NCI-H82 treated with DMSO at 0.1 percent for 48 hours (cell line): ENCODE measurements at regions not wholly inside any gene's neighbourhood (a gene's known extent, or its start where the extent isn't known, plus 50 kb on each side); places are given as distances from the start of the nearest gene placed in this dataset.

Source experiments
- DNase-seq: peaks from one replicate; lab custom pipeline; 2025; ENCODE audit not compliant: unreplicated experiment; lab: John Stamatoyannopoulos, UW

GRCh38 chr2:37836270-37836669 lies 88.8 kb upstream of the RMDN2 start:
- no peak for DNase-seq

- DNase-seq: no peak
These were observed 88.4 kb upstream of the RMDN2 start for GRCh38 chr2:37836711-37837110.

GRCh38 chr2:37837628-37838328 lies 87.3 kb upstream of the RMDN2 start:
- DNase-seq: no peak

DNA sequence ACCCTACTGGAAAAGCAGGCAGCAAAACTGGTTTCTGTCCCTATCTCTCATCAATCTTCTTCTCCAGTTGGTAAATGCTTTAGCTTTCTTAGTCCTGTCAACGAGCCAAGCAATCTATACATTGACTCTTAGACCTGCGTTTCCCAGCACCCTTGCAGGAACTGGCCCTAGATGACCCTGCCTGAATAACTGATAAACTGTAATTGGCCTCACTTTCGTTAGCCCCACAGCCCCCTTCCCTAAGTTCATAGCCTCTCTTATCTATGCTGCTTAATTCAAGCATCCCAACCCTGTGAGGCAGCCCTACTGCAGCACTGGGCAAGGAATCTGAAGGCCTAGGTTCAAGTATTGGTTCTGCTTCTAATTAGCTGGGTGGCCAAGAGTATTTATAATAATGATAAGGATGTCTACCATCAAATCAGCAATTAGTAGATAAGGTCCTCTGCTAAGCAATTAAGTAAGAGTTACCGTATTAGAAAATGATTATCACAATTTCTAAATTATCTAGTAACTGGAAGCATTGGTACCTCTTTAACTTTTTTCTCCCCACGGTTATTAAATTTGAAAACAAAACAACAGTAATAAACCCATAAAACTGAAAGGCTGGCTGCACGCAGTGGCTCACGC lies 86.4 kb upstream of the RMDN2 start:
- DNase-seq: no peak

DNA sequence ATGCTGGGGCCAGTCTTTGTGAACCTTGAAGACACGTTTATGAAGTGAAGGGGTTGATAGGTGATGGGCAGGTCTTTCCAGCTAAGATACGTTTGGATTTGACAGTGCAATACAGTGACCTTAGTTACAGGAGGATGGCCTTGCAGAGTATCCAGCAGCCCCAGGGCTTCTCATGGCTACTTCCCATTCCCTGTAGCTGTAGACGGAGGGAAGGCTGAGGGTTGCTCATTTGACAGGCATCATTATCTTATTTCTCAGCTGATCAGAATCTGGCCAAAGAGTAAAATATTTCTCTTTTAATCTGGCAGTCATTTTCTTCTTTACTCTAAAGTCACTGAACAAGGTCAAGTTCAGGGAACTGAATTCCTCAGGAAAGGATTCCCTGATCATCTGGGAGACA lies 85.1 kb upstream of the RMDN2 start:
- no peak for DNase-seq

DNA sequence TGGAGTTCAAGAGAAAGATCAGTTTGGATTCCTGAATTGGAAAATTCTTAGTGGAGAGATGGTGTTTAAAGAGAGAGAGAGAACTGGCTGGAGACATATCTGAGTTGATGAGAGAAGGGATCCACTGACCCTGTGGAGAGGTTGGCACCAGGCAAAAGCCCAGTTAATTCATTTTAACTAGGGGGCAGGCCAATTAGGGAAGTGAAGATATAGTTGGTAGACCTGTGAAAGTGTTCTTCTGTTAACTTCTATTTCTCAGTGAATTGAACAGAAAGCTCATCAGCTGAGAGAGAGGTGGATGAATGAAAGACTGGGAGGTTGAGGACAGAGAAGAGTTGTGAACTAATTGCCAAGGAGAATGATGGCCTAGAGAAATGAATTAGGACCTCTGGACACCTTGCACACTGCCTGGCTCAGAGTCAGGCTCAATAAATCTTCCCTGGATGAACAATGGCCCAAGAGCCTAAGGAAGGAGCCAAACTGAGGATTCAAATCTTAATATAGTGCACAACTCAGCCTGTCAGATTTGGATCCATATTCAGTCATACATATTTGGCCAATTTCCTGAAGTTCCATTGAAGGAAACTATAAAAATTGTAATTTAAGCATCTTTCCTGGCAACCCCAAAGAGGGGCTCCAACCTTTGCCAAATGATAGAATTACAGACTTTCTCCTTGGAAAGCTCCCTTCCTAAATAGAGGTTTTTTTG lies 82.2 kb upstream of the RMDN2 start:
- DNase-seq: no peak

- DNase-seq: no peak
These were observed 81.5 kb upstream of the RMDN2 start for GRCh38 chr2:37843556-37843955.

GRCh38 chr2:37846207-37846606 lies 78.9 kb upstream of the RMDN2 start:
- no peak for DNase-seq

GRCh38 chr2:37847792-37848191 lies 77.3 kb upstream of the RMDN2 start:
- DNase-seq: no peak

DNA sequence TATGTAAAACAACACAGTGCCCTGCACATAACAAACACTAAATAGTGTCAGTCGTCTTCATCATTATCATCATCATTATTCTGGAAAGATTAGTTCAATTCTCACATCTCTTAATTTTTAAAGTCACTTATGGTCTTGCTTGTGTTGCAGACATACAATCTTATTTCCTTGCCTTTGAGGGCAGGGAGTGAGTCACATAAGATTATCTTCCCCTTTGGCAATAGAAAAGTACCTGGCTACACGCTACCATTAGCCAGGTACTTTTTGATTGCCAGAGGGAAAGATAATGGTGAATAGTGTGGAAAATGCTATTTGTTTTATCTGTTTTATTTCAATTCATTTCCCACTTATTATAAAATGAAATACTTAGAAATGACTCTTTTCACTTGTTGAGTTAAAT lies 76.6 kb upstream of the RMDN2 start:
- no peak for DNase-seq

DNA sequence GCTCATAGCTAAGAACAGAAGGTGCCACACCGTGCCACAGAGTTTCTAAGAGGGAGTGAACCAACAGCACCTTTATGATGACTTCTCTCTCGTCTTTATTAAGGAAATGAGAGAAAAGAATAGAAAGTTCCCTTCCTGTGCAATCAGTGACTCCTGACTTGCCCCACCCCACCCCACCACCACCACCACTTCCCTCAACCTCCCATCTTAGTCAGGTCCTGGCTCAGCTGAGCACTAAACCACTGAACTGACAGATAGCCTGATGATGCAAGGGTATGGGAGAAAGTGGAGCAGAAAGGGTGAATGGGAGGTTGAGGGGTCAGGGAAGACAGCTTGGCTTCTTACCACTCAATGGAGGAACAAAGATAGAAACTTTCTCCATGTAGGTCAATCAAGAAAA lies 75.2 kb upstream of the RMDN2 start:
- no peak for DNase-seq

GRCh38 chr2:37851428-37851827 lies 73.7 kb upstream of the RMDN2 start:
- DNase-seq: no peak

GRCh38 chr2:37851828-37852584 lies 73.1 kb upstream of the RMDN2 start:
- no peak for DNase-seq

GRCh38 chr2:37852585-37853014 lies 72.5 kb upstream of the RMDN2 start:
- no peak for DNase-seq

DNA sequence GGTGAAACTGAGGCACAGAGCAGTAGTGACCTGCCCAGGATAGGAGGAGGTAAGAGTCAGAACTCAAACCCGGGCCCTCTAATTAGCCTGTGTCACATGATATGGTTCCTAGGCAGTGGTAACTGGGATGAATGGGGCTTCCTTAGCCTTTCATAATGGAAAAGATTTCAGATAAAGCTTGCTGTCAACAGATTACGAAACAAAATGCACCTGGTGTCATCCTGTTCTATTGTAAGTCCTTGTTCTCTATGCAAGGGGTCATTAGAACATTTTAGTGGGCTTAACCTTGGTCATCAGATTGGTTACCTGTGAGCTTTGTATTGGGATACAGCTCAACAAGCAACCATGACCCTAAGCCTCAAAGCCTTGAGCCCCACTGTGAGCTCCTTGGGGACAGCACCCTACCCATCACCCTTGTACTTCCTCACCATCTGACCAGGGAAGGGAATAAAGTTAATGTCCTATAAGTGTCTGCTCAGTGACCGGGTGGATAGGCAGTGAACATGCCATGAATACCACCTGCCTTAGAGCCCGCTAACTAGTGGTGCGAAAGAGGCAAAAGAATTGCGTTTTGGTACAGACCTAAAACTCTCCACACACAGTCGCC lies 70.3 kb upstream of the RMDN2 start:
- DNase-seq: no peak

DNA sequence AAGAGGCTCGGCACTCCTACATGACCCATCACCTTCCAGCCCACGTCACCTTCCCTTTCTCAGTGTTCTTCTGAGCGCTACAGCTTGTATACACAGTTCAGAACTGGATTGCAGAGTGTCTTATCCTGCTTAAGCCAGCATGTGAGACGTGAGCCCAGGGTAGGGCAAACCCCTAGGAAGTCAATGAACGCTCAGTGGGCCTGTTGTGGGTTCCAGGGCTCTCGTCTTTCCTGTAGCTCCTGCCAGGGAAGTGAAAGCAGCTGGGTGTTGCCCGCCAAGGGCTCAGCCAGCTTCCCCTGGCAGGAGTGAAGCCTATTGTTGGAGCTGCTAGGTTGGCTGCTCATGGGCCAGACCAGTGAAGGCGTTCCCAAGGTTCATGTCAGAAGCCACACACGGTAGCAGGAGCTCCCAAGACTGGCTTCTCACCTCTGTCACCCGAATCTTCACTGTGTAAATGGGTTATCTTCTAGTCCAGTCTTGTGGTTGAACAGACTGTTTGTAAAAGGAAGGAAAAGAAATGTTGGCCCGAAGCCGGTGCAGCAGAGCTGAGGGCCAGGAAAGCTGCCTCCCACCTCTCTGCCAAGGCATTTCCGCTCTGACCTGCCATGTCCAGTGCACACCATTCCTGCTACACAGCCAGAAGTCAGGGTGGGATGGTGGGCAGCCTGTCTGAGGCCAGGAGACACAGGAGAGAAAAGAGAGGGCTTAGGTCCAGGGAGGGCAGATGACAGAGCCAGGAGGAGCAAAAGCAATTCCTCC lies 69.6 kb upstream of the RMDN2 start:
- no peak for DNase-seq

DNA sequence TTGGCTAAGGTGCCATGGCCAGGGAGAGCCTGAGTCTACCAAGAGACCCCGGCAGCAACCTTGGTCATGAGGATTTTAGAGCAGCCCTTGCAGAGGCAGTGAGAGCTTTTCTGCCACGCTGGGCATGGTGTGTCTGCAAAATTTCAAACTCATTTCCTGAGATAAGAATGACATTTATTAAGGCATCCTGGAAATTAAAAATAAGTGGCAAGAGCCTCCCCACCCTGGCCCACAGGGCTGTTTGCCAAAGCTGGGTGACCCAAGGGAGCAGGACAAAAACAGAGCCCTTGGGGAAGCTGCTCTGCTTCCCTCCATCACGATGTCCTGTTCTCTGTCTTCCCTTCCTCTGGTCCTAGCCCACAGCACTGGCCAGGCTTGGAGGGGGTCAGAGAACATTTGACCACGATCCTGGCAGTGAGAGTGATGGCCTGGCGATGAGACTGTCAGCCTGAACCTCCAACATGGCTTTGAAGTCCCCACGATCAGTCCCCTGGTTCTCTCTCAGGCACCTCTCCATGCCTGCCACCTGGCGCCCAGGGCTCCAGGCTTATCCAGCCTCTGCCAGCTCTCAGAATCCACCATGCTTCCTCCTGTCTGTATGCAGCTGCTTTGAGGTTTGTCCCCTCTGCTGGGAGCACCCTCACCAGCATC lies 68.9 kb upstream of the RMDN2 start:
- no peak for DNase-seq

- DNase-seq: no peak
These were observed 67.3 kb upstream of the RMDN2 start for GRCh38 chr2:37857575-37858399.

- no peak for DNase-seq
These were observed 66.7 kb upstream of the RMDN2 start for GRCh38 chr2:37858400-37858711.
